Kidney tubule cell (primary cell): ENCODE measurements at regions not wholly inside any gene's neighbourhood (a gene's known extent, or its start where the extent isn't known, plus 50 kb on each side); places are given as distances from the start of the nearest gene placed in this dataset.
"Not testable (repeated sequence)": the region's sequence is repeated elsewhere in the genome, so short reads cannot be mapped to it uniquely, and the experiment has no call there.

Source experiments
- DNase-seq: peaks from one replicate; pipeline ENCODE4 v3.0.0-alpha.2; 2018; ENCODE audit warnings: low spot score

GRCh38 chr10:30196559-30196958 is 137.2 kb upstream of the JCAD start:
- not testable (repeated sequence) for DNase-seq

GRCh38 chr10:30192846-30193608 is 133.6 kb upstream of the JCAD start:
- no peak for DNase-seq

- DNase-seq = no peak
These were observed 131.5 kb upstream of the JCAD start for GRCh38 chr10:30190577-30191552.

GRCh38 chr10:30189238-30189580 is 129.8 kb upstream of the JCAD start:
- DNase-seq = no peak

GRCh38 chr10:30188556-30189237 is 129.3 kb upstream of the JCAD start:
- DNase-seq = no peak

- no peak for DNase-seq
These were observed 128.7 kb upstream of the JCAD start for GRCh38 chr10:30188101-30188500.

- no peak for DNase-seq
These were observed 127.6 kb upstream of the JCAD start for GRCh38 chr10:30187010-30187409.

- peak; percentile 77 for DNase-seq
These were observed 127.0 kb upstream of the JCAD start for GRCh38 chr10:30186371-30186875.

GRCh38 chr10:30185916-30186315 is 126.5 kb upstream of the JCAD start:
- peak; percentile 92 for DNase-seq

- no peak for DNase-seq
These were observed 126.0 kb upstream of the JCAD start for GRCh38 chr10:30185341-30185740.

- peak; percentile 13 for DNase-seq
These were observed 125.1 kb upstream of the JCAD start for GRCh38 chr10:30184397-30185033.

GRCh38 chr10:30183055-30183402 is 123.6 kb upstream of the JCAD start:
- no peak for DNase-seq

- DNase-seq = peak; percentile 93
These were observed 123.0 kb upstream of the JCAD start for GRCh38 chr10:30182191-30183054.

- no peak for DNase-seq
These were observed 119.1 kb upstream of the JCAD start for GRCh38 chr10:30178356-30178964.

GRCh38 chr10:30176776-30177533 is 117.6 kb upstream of the JCAD start:
- DNase-seq = no peak

- DNase-seq = no peak
These were observed 116.8 kb upstream of the JCAD start for GRCh38 chr10:30176182-30176581.

- no peak for DNase-seq
These were observed 113.3 kb upstream of the JCAD start for GRCh38 chr10:30172673-30173072.

- no peak for DNase-seq
These were observed 112.7 kb upstream of the JCAD start for GRCh38 chr10:30172091-30172490.

GRCh38 chr10:30171601-30172000 is 112.2 kb upstream of the JCAD start:
- DNase-seq = no peak

GRCh38 chr10:30170814-30171213 is 111.4 kb upstream of the JCAD start:
- no peak for DNase-seq
